Mesothelial cell of epicardium (in vitro differentiated cells): ENCODE measurements at regions not wholly inside any gene's neighbourhood (a gene's known extent, or its start where the extent isn't known, plus 50 kb on each side); places are given as distances from the start of the nearest gene placed in this dataset.

Source experiments
- DNase-seq, 2 experiments: peaks; one replicate each; pipeline ENCODE4 v3.0.0; 2021; ENCODE audit warnings: low spot score in 2 of 2; ENCODE audit not compliant: unreplicated experiment in 2 of 2
- H3K27ac Mint-ChIP-seq: 2 replicates; pipeline ENCODE4 v1.8.0; 2021; ENCODE audit warnings: mixed read lengths
- H3K27me3 Mint-ChIP-seq: 2 replicates; pipeline ENCODE4 v1.8.0; 2021; ENCODE audit warnings: low read depth, mixed read lengths
- H3K36me3 Mint-ChIP-seq: 2 replicates; pipeline ENCODE4 v1.8.0; 2021; ENCODE audit warnings: mixed read lengths
- H3K4me1 Mint-ChIP-seq: 2 replicates; pipeline ENCODE4 v1.8.0; 2021; ENCODE audit warnings: mixed read lengths
- H3K4me3 Mint-ChIP-seq: 2 replicates; pipeline ENCODE4 v1.8.0; 2021; ENCODE audit warnings: mild to moderate bottlenecking, moderate library complexity, mixed read lengths
- H3K9me3 Mint-ChIP-seq: 2 replicates; pipeline ENCODE4 v1.8.0; 2021; ENCODE audit warnings: mixed read lengths
- CTCF ChIP-seq: fragments of 200-600 bp; sonication (generic); IDR thresholded peaks from one replicate; pipeline ENCODE4 v1.5.0; 2021; ENCODE audit warnings: antibody characterized with exemption; ENCODE audit not compliant: unreplicated experiment

- Mint-ChIP-seq H3K27ac (peak overlapping the region; percentile 87), H3K27me3 (no peaks in the 10 kb centered on the region), H3K36me3 (peaks cover 4% of the 10 kb centered on the region), H3K4me1 (peaks cover 62% of the 10 kb centered on the region), H3K4me3 (no peak overlapping the region), H3K9me3 (peaks cover 7% of the 10 kb centered on the region)
- no peak for DNase-seq
- TF ChIP-seq CTCF = no peak
These were observed 57.0 kb upstream of the MTPN start for GRCh38 chr7:136034132-136034531.

- H3K27me3 Mint-ChIP-seq = no peaks in the 10 kb centered on the region
- TF ChIP-seq CTCF = no peak
- H3K9me3 Mint-ChIP-seq = peaks cover 9% of the 10 kb centered on the region
- no peak for DNase-seq
- peaks cover 63% of the 10 kb centered on the region for H3K4me1 Mint-ChIP-seq
- peaks cover 4% of the 10 kb centered on the region for H3K36me3 Mint-ChIP-seq
- no peak overlapping the region for H3K4me3 Mint-ChIP-seq
- H3K27ac Mint-ChIP-seq = peak overlapping the region; percentile 87
These were observed 56.4 kb upstream of the MTPN start for GRCh38 chr7:136033413-136034031.

- Mint-ChIP-seq H3K4me3 (no peak overlapping the region), H3K9me3 (peaks cover 18% of the 10 kb centered on the region), H3K36me3 (peaks cover 5% of the 10 kb centered on the region), H3K4me1 (peaks cover 67% of the 10 kb centered on the region), H3K27me3 (no peaks in the 10 kb centered on the region), H3K27ac (peak overlapping the region; percentile 70)
- no peak for TF ChIP-seq CTCF
- DNase-seq = no peak
These were observed 53.7 kb upstream of the MTPN start for GRCh38 chr7:136030867-136031318.

GRCh38 chr7:136030330-136030729 lies 53.2 kb upstream of the MTPN start:
- no peaks in the 10 kb centered on the region for H3K27me3 Mint-ChIP-seq
- no peak for TF ChIP-seq CTCF

GRCh38 chr7:136027160-136027559 lies 50.0 kb upstream of the MTPN start:
- peaks cover 25% of the 10 kb centered on the region for H3K9me3 Mint-ChIP-seq
- H3K4me3 Mint-ChIP-seq = no peak overlapping the region
- no peak for TF ChIP-seq CTCF
- no peaks in the 10 kb centered on the region for H3K27me3 Mint-ChIP-seq
- no peak overlapping the region for H3K27ac Mint-ChIP-seq
- DNase-seq = no peak
- peaks cover 45% of the 10 kb centered on the region for H3K4me1 Mint-ChIP-seq
- peaks cover 5% of the 10 kb centered on the region for H3K36me3 Mint-ChIP-seq

More at GRCh38 chr7:136030330-136030729, 53.2 kb upstream of the MTPN start:
- H3K9me3 Mint-ChIP-seq = peaks cover 17% of the 10 kb centered on the region
- H3K4me1 Mint-ChIP-seq = peaks cover 68% of the 10 kb centered on the region
- no peak overlapping the region for H3K4me3 Mint-ChIP-seq
- peak overlapping the region; percentile 28 for H3K27ac Mint-ChIP-seq
- DNase-seq = no peak
- peaks cover 5% of the 10 kb centered on the region for H3K36me3 Mint-ChIP-seq
